Uterus (tissue), 2 donors: ENCODE measurements at regions not wholly inside any gene's neighbourhood (a gene's known extent, or its start where the extent isn't known, plus 50 kb on each side); places are given as distances from the start of the nearest gene placed in this dataset.

ENCODE experiments used
- CTCF ChIP-seq, 4 experiments: fragments of 200-600 bp in 2 of 4; fragments of 450-650 bp in 2 of 4; sonication (generic) in 2 of 4; IDR thresholded peaks; one replicate each; pipeline ENCODE4 v1.5.1; 2016 to 2019; ENCODE audit warnings: antibody characterized with exemption in 4 of 4, mild to moderate bottlenecking in 2 of 4, moderate library complexity in 1 of 4
- POLR2A ChIP-seq, 2 donors: fragments of 450-650 bp; IDR thresholded peaks; one replicate each; pipeline ENCODE4 v1.6.1; 2016; ENCODE audit warnings: antibody characterized with exemption in 2 of 2, mild to moderate bottlenecking in 1 of 2, moderate library complexity in 1 of 2

GRCh38 chr2:88269836-88270235 is 99.7 kb downstream of the THNSL2 start:
- TF ChIP-seq CTCF (IDR thresholded peaks at IDR 0.05): no peak
- TF ChIP-seq POLR2A (IDR thresholded peaks at IDR 0.05): no peak
